ENCODE measurements at regions not wholly inside any gene's neighbourhood (a gene's known extent, or its start where the extent isn't known, plus 50 kb on each side); places are given as distances from the start of the nearest gene placed in this dataset.

GRCh38 chr6:156564127-156564806 lies 212.9 kb upstream of the ARID1B start:
- peak; percentile 72 to 76 for DNase-seq (ENCODE audit: low read depth in 2 of 2)

GRCh38 chr6:156563714-156564113 lies 213.5 kb upstream of the ARID1B start:
- DNase-seq (ENCODE audit: low read depth in 2 of 2), result no peak

- no peak for DNase-seq (ENCODE audit: low read depth in 2 of 2)
These were observed 214.5 kb upstream of the ARID1B start for GRCh38 chr6:156562636-156563035.

- no peak for DNase-seq (ENCODE audit: low read depth in 2 of 2)
These were observed 215.2 kb upstream of the ARID1B start for GRCh38 chr6:156562019-156562418.

- no peak for DNase-seq (ENCODE audit: low read depth in 2 of 2)
These were observed 216.7 kb upstream of the ARID1B start for GRCh38 chr6:156560476-156560875.

GRCh38 chr6:156559162-156559690 lies 218.0 kb upstream of the ARID1B start:
- DNase-seq (ENCODE audit: low read depth in 2 of 2), result no peak

- no peak for DNase-seq (ENCODE audit: low read depth in 2 of 2)
These were observed 219.3 kb upstream of the ARID1B start for GRCh38 chr6:156557911-156558259.

- DNase-seq (ENCODE audit: low read depth in 2 of 2), result no peak
These were observed 219.8 kb upstream of the ARID1B start for GRCh38 chr6:156557251-156557910.

- DNase-seq (ENCODE audit: low read depth in 2 of 2), result no peak
These were observed 220.4 kb upstream of the ARID1B start for GRCh38 chr6:156556811-156557210.

GRCh38 chr6:156555116-156555515 lies 222.1 kb upstream of the ARID1B start:
- no peak for DNase-seq (ENCODE audit: low read depth in 2 of 2)

- no peak for DNase-seq (ENCODE audit: low read depth in 2 of 2)
These were observed 223.0 kb upstream of the ARID1B start for GRCh38 chr6:156554160-156554559.

- no peak for DNase-seq (ENCODE audit: low read depth in 2 of 2)
These were observed 224.3 kb upstream of the ARID1B start for GRCh38 chr6:156552849-156553248.

- no peak for DNase-seq (ENCODE audit: low read depth in 2 of 2)
These were observed 226.2 kb upstream of the ARID1B start for GRCh38 chr6:156550949-156551348.

GRCh38 chr6:156545931-156546330 lies 231.2 kb upstream of the ARID1B start:
- DNase-seq (ENCODE audit: low read depth in 2 of 2), result no peak

GRCh38 chr6:156545021-156545420 lies 232.2 kb upstream of the ARID1B start:
- DNase-seq (ENCODE audit: low read depth in 2 of 2), result no peak

GRCh38 chr6:156544046-156544445 lies 233.1 kb upstream of the ARID1B start:
- no peak for DNase-seq (ENCODE audit: low read depth in 2 of 2)

GRCh38 chr6:156543431-156543830 lies 233.7 kb upstream of the ARID1B start:
- DNase-seq (ENCODE audit: low read depth in 2 of 2), result no peak

GRCh38 chr6:156538875-156539660 lies 238.1 kb upstream of the ARID1B start:
- no peak for DNase-seq (ENCODE audit: low read depth in 2 of 2)

- DNase-seq (ENCODE audit: low read depth in 2 of 2), result no peak
These were observed 242.6 kb upstream of the ARID1B start for GRCh38 chr6:156534594-156534993.

GRCh38 chr6:156533872-156534524 lies 243.2 kb upstream of the ARID1B start:
- no peak for DNase-seq (ENCODE audit: low read depth in 2 of 2)

- DNase-seq (ENCODE audit: low read depth in 2 of 2), result no peak
These were observed 251.1 kb upstream of the ARID1B start for GRCh38 chr6:156526081-156526480.

- no peak for DNase-seq (ENCODE audit: low read depth in 2 of 2)
These were observed 251.6 kb upstream of the ARID1B start for GRCh38 chr6:156525541-156525940.

All from activated CD4-positive, alpha-beta T cell treated with anti-CD3 and anti-CD28 coated beads for 24 hours (primary cell).